CD4-positive, alpha-beta T cell treated with Interleukin-6 at 100 ng/mL for 8 hours (primary cell): ENCODE measurements at regions not wholly inside any gene's neighbourhood (a gene's known extent, or its start where the extent isn't known, plus 50 kb on each side); places are given as distances from the start of the nearest gene placed in this dataset.

Source experiments
- DNase-seq: peaks from one replicate; pipeline ENCODE4 v3.0.0-alpha.2; 2020; ENCODE audit warnings: mixed read lengths, low spot score

DNA sequence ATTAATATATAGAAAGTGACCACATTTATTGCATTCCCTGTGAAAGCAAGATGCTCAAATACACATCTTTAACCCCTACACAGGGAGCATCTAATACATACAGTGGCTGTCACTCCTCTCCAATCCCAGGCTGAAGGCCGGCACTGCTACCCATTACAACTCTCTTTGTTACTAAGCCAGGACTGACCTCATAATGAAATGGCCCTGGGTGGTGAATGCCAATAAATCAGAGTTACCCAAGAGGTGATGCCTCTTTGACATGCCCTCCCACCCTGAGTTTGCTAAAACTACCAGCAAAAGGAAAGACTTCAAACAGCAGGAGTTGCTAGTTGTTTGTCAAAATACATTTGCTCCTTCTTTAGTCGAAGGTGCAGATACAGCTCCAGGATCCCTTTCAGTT is 214.2 kb downstream of the FOXA2 start:
- no peak for DNase-seq

DNA sequence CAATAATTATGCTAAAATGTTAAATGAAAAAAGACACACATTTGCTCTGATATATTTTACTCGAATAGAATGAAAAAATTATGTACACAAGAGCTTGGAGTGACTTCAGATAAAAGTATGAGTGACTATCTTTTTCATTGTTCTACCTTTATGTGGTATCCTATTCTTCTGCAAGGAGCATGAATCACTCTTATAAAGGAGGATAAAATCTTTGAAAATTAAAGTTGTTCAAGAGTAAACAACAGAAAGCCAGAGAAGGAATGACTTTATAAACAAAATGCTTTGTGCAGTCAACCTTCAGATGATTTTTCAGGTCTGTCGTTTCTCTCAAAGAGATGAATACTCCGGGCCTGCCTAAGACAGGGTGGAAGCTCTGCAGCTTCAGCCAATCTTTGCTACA is 215.3 kb downstream of the FOXA2 start:
- DNase-seq: no peak

DNA sequence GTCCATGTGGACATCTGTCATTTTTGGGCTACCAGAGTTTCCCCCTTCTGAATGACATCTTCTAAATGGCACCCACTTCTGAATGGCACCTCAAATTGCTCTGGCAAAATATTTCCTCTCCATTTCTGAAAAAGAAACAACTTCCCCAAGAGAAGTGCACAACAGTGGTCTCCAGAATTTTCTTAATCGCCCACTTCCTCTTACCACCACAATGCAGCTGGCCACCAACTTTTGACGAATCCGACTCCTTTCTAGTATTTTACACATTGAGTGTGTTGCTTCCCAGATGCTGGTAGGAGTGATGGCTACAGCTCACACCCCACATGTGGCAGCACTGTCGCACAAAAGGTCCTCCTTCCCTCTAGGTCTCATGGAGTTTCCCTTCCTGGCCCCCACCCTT is 216.1 kb downstream of the FOXA2 start:
- DNase-seq: no peak

DNA sequence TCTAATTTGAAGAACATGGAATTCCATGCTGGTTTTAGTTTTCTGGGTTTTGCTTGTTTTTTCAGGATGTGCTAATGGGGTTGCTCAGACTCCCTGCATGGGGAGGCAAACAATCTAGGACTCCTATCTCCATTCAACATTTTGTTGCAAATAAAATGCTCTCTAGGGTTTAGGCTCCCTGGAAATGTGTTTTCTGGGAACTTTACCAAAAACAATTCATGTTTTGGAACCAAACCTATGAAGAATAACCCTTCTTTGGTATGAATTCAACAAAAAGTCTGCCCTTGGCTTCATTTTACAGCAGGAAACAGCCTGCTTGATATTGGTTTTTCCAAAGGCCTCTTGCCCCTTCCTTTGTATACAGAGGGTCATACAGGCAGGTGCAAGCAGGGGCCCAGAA is 217.7 kb downstream of the FOXA2 start:
- no peak for DNase-seq

DNA sequence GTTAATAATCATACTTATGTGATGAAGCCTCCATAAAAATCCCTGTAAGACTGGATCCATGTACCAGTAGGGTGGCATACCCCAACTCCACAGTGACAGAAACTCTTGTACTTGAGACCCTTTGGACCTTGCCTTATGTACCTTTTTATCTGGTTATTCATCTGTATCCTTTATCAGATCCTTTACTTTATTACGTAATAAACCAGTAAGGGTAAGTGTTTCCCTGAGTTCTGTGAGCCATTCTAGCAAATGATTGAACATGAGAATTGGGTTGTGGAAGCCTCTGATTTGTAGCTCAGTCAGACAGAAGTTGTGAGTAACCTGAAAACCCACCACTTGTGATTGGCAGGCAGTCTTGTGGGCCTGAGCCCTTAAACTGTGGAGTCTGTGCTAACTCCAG is 229.7 kb downstream of the FOXA2 start:
- DNase-seq: no peak

DNA sequence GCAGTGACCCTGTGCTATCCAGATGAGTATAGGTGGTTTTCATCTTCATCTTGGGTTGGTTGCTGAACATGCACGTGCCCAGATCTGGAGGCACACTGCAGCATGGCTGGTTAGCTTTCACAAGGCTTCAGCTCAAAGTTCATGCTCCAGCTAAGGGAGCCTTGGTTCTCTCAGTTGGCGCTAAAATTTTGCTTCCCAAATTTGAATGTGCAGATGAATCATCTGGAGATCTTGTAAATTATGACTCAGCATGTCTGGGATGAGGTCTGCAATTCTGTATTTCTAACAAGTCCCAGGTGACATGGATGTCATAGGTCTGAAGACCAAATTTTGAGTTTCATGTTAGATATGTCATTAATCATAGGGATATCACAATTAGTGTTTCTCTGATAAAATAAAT is 230.8 kb downstream of the FOXA2 start:
- DNase-seq: no peak

DNA sequence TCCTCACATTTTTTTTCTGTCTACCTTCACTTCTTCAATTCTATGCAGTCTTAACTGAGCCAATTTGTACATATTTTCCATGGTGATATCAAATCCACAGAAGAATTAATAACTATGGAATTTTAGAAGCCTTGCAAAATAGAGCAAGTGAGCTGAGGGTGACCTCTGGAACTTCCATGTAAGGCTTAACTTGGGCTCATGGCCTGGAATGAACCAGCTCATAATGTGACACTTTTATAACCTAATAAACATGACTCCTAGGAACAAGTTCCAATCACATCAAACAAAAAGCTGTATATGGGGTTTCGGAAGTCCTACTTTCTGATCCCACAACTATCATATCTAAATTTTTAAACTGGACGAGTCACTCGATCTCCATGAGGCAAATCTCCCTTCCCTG is 232.4 kb downstream of the FOXA2 start:
- no peak for DNase-seq

DNA sequence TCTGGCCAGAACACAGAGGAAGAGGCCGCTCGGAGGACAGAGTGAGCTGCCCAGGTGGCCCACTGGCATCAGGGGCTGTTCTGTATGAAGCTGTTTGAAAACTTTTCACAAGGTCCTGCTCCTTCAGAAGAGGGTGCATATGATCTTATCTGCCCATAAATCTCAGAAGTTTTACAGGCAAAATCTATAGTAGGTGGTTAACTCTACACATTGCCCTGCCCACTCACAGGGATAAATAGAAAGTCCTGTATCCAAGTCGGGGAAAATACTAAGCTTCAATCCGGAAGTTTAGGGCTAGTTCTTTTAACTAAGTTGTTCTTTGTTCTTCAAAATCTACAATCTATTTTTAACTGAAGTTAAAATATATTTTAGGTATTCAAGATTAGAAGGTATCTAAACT is 233.7 kb downstream of the FOXA2 start:
- no peak for DNase-seq

DNA sequence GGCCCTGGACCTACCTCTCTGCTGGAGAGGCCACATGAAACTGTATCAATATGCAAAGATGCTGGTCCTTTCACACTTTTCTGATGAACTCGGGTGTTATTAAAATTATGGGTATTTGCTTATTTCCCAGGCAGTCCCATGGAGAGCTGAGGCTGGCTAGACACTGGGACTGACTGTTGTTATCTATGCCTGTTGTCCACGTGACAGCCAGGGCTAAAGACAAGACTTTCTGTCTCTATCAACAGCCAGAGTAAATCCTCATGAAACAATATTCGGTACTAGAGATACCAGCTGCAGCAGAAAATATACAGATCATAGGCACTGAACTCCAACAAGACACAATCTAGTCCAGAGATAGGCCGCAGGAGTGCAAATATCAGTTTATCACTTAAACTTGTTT is 236.4 kb downstream of the FOXA2 start:
- no peak for DNase-seq

DNA sequence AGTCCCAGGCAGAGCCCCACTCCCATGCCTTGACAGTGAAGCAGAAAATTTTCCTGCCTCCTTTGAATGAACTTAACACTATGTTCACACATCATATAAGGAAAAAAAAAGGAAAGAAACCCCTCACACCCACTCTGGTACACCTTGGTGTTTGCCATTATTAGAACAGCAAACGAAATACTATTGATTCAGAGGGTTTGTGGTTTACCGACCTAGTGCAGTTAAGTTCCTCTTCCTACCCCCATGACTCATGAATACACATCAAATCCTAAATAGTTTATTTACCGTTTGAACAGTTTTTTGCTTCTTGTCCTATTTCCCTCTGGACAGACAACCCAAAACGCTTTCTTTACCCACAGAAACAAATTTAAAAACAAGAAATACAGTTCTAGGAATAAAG is 237.7 kb downstream of the FOXA2 start:
- DNase-seq: no peak

DNA sequence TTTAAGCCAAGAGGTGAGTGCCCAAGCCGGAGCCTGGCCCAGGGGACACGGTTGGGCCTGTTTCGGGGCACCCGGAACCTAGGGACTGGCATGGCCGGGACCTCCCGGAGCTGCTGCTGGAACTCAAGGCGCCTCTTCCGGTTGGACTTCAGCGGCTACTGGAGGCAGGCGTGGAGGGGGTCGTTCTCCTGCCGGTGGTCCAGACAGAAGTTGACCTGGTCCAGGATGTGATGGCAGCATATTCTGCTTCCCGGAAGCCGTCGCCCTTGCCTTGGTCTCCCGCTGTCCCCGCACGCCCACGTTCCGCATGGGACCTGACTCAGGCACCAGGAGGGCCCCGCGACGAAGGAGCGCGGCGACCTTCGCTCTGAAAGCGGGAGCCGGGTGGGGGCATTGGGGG is 240.8 kb downstream of the FOXA2 start:
- no peak for DNase-seq

DNA sequence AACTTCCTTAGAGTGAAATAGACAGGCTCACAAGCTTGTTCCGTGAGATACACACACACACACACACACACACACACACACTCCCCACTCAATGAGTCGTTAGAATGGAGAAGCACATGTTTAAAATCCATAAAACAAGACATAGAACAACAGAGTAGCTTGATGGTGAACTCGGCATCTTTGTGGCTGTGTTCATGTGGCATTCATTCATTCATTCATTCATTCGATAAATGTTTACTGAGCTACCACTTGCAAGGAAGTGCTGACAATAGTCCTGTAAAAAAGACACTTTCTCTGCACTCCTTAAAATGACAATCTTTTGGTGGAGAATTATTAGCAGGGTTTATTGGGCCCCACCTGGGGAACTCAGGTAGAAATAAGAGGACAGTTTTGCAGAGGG is 242.0 kb downstream of the FOXA2 start:
- DNase-seq: no peak

DNA sequence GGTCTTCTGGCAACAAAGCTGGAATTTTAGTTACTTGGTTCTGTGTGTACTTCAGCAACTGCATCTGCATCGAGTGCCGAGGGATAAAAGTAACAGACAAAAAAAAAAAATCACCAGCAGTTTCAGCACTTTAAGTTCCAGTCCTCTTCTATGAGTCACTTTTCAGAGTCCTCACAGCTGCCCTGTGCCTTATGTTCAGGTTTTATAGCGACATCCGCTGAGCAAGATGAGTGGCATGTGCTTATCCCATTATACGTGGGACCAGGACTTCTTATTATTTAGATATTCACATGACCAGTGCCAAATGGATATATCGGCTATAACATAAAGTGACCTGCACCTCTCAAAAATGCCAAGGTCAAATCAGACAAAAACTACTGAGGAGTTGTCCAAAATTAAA is 242.9 kb downstream of the FOXA2 start:
- no peak for DNase-seq

DNA sequence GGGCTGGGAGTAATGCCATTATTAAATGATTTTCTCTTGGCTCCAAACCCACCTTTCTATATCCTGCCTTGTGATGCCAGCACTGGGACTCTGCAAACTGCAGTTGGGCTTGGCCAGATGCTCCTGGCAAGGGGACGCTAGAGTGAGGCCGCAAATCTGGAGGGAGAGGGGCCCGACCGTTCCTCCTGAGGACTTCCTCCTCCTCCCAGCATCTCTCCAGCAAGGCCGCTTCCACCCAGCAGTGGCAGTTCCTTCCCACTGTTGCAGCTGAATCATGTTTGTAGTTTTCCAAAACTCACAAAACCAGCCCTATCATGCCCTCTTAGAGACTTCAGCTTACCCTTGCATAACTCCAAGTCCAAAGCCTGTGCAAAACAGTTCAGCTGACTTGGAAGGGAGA is 244.4 kb downstream of the FOXA2 start:
- DNase-seq: no peak

DNA sequence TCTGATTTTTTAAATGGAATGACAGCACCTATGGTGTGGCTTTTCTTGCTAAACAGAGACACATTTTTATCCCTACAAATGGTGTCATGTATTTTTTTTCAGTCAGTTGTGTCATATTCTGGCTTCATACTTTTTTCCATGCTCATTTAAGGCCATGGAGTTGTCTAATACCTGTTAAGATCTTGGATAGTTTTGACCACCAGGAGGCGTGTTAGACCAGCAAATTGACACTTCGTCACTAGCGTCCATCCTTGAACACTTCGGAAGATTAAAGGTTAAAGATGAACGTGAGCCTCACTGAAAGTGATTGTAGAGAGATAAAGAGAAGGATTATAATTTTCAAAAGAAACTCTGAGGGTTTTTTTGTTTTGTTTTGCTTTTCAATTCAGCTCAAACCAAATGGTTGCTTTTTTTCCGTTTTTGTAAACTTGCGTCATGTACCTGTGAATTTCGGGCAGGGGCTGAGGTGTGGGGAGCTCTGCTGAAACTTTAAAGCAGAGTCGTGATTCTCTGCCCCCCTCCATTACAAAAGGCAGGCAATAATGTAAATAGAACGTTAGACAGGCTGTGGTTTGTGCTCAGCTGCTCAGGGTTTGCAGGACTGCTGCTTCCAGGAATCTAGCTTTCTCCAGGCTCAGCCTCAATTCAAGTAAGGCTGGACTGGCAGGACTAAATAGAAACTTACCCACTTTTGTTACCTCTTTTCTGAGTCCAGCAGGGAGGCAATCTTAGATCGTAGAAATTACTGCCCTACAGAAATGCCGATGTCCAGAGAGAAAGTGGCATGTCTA is 245.1 kb downstream of the FOXA2 start:
- no peak for DNase-seq

DNA sequence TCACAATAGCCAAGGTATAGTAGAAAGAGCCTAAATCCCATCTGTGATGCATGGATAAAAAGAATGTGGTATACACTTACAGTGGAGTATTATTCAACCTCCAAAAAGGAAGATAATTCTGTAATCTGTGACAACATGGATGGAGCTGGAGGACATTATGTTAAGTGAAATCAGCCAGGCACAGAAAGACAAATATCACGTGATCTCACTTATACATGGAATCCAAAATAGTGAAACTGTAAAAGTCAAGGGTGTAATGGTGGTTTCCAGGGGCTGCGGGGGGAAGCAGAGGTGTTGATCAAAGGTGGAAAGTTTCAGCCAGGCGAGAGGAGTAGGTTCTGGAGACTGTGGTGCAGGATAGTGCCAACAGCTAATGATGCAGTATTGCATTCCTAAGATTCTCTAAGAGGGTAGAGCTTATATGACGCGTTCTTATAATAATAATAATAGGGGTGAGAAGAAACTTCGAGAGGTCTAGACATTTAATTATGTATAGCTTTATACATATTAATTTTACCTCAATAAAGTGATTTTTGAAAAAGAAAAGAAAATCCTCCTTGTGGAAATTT is 246.1 kb downstream of the FOXA2 start:
- no peak for DNase-seq

DNA sequence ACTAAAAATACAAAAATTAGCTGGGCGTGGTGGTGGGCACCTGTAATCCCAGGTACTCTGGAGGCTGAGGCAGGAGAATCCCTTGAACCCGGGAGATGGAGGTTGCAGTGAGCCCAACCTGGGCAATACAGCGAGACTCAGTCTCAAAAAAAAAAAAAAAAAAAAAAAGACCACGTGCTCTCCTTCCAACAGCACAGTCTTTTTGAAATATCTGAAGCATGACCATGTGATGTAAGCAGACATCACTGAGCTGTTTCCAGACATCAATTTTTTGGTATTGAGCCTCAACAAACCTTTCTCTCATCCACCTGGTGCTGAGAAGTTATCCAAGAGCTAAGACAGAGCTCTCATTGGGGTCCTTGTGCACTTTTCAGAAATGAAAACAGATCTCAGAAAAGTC is 249.2 kb downstream of the FOXA2 start:
- no peak for DNase-seq

DNA sequence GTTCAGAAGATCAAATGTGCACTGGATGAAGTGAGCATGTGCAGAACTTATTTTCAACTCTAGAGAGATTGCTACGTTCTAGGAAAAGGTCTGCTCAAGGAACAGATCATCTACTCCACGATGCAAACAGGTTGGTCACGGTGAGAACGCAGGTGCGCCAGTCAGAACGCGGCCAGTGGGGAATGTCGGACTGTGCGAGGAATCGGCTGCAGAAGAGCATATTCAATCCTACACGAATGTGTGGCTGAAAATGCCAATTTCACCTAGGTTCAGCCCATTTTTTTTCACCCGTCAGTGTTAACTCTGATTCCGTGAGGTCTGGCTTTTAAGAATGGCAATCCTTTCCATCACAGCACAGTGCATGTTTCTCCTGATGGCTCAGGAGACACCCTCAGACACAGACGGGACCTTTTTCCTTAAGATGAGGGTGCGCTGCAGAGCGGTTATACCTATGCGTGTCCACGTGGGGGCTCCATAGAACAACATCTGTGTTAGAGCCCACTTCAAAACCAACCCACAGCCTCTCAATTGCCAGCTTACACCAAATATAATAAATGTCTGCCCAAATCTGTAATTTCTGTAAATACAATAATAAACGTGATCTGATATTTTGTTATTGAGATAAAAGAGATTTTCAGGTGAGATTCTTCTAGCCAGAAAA is 250.4 kb downstream of the FOXA2 start:
- DNase-seq: peak; percentile 9

DNA sequence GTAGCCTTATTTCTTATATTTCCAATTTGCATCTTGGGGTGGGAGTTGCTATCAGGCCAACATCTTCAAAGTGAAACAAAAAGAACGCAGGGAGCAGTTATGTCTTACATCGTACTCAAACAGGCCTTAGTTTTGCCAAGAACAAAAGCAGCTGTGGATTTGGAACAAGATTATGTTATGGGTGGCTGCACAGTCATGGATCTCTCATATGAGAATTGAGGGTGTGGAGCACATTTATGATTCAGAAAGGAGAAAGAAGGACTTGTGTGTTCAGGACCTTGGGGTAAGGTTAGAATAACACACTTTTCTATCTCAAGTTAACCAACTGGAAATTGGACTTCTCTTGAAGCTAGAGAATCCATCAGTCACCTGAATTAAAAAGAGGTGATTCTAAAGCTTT is 259.9 kb downstream of the FOXA2 start:
- DNase-seq: no peak

DNA sequence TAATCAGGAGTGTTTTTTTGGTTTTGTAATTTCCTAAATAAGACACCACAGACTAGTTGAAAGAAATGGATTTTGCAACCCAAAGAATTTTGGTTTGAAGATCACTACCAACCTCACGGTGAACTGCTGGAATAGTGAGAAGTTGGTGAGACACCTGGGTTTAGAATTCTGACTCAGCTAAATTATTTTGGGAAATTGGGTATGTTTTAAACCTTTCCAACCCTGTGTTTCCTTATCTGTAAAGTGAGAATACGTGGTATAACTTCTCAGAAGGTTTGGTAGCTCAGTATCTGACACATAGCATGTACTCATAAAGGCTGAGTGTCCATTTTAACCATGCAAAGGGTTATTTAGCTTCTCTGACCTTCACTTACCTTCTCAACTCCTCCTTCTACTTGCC is 261.9 kb downstream of the FOXA2 start:
- DNase-seq: no peak

DNA sequence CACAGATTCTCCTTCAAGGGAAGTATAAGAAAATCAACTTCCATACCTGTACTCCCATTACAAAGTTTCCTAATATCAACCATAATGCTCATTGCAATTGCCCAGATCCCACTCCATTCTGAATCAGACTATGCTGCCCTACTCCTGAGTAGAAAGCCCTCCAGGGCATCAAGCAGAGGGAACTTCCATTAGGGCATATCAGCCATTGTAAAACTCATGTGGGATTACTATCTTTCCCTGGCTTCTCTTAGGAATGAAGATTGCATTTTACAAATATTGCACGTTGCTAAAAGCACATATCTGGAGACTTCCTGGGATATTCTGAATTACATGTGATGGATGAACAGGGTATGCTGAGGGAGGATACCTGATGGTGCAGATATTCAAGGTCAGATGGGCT is 263.2 kb downstream of the FOXA2 start:
- no peak for DNase-seq

DNA sequence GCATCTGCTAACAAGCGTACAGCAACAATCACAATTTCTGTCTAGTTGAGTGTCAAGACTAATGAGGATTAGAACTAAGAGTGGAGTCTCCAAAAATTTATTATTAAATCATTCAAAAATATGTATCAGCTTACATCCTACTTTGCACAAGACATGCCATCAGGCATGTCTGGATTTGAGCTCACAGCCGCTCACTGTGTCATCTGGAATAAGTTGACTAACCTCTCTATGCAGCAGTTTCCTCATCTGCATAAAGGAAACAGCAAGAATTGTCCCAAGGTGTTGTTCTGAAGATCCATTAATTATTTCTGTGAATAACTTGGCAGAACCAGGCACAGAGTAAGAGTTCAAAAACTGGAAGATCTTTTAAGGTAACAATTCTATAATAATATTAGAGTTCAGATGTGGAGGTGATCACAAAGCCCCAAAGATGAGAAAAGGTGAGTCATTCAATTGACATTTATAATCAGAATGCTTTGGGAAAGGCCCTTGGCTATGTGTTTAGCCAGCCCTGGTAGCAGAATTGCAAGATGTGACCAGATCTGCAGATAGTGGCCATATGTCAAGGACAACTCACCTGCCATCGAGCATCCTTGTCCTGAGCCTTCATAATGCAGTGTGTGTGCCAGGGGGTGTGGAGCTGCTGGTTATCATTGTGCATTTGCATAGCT is 264.0 kb downstream of the FOXA2 start:
- DNase-seq: no peak

DNA sequence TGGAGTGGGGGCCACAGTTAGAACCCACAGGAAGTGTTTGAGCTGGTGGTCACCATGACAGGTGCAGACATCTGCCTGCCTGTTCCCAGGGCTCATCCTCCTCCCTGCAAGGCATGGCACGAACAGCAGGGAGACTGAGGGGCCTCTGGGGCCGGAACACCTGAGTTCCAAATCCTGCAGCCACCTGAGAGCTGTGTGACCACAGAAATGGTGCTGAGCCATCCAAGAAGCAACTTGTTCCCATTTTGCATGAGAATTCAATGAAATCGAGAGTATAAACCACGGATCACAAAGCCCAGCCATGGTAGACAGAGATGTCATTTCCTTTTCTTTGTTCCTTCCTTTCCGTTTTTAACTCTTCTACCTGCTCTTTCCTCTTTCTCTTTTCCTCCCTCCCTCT is 268.6 kb downstream of the FOXA2 start:
- no peak for DNase-seq
